NCI-H128 (cell line): ENCODE measurements at regions not wholly inside any gene's neighbourhood (a gene's known extent, or its start where the extent isn't known, plus 50 kb on each side); places are given as distances from the start of the nearest gene placed in this dataset.
"Not testable (repeated sequence)": the region's sequence is repeated elsewhere in the genome, so short reads cannot be mapped to it uniquely, and the experiment has no call there.

Experiments
- DNase-seq: peaks from one replicate; lab custom pipeline; 2025; ENCODE audit not compliant: unreplicated experiment; lab: John Stamatoyannopoulos, UW

DNA sequence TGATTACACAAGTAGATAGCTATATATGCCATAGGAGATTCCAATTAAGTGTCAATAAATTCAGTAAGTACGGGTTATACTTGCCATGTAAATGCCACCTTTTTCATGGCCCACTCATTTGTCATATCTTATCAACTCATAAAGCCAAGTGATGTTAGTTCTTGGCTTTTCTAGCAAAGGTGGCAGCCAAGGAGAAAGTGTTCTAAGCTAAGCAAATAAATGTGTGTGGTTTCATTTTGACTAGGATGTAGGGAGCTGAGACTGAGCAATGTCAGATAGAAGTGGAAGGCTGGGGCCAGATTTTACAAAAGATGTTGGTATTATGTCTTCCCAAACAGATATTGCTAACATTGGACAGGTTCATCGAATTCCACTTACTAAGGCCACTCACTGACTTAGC is 952.0 kb downstream of the SLC4A3 start:
- no peak for DNase-seq

DNA sequence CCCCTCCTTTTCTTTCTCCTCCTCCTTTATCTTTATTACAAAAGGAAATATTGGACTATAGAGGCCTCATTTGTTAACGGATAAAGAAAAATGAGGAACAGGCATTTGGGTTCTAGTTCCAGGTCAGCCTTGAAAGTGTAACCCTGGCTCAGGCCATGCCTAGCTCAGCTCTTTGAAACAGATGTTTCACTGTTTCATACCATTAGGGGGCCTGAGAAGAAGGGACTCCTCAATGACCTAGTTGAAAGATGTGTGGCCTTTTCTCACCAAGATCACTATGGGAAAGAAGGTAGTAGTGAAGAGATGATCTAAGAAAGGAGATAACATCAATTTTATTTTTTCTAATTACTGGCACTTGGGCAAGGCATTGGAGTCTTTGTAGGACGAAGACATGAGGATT is 952.7 kb downstream of the SLC4A3 start:
- DNase-seq = no peak

DNA sequence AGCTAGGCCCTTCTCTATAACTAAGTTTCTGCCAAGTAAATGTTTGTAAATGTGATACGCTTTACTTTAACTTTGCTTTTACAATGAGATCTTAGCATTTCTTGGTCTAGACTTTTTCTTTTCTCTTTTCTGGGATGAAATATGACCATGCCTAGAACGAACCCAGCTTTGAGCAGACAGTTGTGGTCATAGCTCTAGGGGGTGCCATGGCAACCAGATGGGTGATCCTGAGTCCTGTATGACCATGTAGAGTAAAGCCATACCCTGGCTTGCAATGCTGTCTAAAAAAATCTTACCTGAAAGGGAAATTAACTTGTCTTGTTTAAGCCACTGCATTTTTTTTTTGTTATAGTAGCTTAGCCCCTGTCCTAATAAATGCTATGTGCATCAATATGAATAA is 956.3 kb downstream of the SLC4A3 start:
- DNase-seq = no peak

DNA sequence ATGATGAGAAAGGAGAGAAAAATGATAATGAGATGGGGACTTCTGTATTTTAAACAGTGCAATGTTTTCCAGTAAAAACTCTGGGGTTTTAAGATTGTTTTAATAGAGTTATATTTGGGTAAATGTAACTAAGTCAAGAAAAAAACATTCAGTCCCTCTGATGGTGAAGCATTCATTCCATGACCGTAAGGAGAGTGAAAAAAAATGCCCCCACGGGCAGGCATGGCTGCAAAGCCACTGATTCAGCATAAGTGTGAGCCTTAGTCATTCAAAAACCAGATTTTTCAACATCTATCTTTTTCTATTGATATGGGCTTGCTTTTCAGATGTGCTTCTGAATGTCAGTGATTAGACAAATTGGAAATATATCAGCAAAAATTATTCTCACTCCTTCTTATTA is 957.8 kb downstream of the SLC4A3 start:
- no peak for DNase-seq

DNA sequence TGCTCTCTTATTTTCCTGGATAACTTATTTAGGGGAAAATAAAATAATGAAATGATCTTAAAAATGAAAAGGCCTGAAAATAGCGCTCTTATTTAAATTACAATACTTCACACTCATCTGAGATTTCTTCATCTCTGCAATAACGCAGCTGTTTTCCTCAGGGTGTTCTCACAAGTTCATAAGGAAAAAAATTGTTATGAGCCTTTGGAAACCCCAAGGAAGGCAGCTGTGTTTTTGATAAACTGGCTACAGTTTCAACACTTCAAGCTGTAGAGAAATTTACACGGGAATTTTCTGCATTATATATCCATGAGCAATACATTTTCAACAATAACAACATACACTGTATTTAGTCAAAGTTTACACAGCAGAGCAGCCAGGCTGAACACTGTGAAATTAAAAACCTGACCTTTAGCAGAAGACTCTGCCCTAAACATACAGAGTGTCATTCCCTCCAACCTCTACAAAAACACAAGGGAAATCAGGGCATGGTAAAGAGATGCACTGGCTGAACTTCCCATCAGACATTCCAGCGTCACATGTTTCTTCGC is 959.6 kb downstream of the SLC4A3 start:
- DNase-seq = no peak

DNA sequence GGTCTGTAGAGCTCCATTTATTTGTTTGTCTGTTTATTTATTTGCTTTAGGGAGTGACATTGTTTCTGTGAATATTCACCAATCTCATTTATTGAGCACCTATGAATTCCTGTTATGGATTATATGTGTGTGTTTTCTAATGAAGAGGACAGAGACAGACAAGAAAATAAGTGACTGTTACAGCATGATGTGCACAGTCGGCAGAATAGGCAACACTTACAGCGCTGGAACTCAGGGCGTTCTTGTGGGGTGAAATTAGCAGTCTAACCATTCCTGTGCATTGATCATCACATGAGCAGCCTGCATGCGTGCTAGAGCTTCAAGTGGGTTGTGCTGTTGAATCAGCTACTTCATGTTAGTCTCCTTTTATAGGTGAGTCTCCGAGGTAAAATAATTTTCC is 960.7 kb downstream of the SLC4A3 start:
- DNase-seq = no peak

DNA sequence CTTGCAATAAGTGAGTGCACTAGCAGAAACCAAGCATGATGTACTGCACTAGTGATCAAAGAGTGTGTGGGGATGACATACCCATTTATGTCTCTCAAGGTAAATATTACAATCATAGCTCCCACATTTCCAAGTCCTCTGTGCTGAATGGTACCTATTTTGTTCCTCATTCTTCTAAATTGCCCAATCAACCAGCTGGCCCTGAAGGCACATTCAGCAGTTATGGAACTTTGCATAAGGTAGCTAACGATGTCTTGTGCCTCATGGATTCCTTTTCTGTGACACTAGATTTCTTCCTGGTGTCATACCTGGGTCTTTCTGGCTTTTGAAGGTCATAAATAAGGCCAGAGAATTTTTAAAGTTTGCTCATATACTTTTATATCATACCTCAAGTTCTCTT is 963.0 kb downstream of the SLC4A3 start:
- no peak for DNase-seq

DNA sequence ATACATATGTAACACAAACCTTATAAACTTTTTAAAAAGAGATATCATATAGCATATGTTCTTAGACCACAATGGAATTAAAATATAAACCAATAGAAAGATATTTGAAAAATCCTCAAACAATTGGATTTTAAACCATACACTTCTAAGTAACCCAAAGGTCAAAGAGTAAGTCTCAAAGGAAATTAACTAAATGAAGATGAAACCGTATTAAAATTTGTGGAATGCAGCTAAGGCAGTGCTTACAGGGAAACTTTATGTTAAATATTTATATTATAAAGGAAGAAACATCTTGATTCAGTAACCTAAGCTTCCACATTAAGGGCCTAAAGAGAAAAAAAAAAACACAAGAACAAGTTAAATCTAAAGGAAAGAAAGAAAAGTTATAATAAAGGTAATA is 966.1 kb downstream of the SLC4A3 start:
- DNase-seq = no peak

DNA sequence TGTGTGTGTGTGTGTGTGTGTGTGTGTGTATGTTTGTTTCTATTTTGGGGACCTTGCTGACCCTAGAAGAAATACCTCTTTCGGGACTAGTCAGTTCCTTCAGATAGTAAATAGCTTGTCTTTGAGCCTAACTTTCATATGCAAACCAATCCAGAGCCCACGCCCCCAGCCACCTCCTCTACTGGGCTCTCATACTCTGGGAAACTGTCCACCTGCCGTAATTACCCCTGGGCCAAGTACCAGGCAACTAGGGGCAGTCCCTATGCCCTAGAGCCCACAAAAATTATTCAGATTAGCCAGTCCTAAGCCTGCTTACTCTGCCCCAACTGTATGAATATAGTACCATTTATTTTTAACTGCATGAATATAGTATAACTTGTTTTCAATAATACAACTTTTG is 970.4 kb downstream of the EPHA4 start:
- no peak for DNase-seq

DNA sequence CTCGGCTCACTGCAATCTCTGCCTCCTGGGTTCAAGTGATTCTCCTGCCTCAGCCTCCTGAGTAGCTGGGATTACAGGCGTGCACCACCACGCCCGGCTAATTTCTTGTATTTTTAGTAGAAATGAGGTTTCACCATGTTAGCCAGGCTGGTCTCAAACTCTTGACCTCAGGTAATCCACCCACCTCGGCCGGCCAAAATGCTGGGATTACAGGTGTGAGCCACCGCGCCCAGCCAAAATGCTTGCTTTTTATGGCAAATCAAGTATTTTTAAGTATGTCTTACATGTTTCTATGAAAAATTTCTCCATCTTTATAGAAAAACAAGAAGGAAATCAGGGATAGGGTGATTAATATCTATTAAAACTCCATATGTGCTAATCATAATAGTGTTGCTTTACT is 959.1 kb downstream of the EPHA4 start:
- not testable (repeated sequence) for DNase-seq

DNA sequence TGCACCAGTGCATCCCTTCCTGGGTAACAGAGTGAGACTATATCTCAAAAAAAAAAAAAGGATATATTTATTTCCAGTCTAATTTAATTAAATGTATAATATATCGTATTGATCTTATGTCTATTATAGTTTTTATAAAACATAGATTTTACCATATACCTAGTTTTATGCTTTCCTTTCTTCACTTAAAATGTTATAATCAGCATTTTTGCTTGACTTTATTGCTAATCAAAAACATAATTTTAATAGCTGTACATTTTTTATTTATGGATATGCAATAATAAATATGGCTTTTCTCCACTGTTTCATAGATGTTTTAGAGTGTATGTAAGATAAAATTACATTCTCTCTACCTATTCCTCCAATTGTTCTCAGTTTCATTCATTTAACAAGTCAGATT is 958.0 kb downstream of the EPHA4 start:
- DNase-seq = no peak

DNA sequence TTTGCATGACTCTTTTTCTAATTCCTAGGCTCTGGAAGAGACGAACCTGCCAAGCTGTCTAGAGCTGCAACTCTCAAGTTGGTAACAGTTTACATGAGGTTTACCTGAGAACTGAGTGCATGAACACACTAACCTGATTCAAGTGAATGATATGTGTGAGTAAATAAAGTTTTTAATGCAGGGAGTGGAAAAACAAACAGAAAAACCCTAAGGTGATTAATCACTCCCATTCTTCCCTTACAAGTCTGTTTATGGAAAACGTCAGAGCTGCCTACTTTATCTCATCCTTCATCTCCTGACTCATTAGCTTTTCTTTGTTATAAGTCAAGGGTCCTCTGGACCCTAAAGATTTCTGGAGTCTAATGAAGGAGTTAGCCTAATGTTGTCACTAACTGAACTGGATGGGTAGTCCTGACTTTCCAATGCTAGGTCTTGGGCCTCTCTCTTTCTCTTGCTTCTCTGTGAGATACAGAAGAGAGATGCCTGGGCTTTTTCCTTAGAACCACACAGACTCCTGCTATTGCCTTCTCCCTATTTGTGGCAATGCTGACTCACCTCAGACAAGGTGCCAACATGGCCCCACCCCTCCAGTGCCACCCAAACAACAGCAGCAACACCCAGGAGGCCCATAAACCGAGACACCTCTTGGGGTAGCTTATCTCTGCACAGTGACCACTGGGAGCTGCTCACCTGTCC is 952.4 kb downstream of the EPHA4 start:
- DNase-seq = no peak

DNA sequence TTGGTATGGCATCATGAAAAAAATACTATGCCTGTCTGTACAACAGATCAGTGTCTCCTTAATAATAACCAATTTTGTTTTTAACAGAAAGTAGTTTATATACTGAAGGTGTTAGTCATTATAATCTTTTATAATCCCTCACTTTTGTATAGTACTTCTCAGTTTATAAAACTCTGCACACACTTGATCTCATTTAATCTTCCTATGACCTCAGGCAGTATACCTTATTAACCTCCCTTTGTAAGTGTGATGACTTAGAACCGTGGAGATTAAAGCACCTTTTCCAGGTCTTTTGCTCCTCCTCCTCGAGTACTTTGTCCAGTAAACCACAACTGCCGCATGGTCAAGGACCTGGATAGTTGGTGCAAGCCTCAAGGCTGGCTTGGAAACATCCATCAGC is 945.5 kb downstream of the EPHA4 start:
- no peak for DNase-seq

DNA sequence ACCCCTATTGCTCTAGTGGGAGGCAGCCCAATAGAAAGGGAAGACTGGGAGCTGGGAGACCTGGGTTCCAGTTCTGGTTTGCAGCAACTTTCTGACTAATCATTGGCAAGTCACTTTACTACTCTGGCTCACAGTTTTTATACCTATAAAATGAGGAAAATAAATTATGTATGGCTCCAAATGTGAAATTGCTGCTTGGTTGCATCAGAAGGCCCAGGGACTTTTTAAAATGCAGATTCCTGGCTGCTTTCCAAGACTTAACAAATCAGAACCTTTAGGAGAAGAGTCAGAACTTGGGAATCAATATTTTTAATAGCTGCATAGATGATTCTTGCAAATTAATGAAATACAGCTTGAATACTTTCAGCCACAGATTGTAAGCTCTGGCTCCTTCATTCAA is 943.9 kb downstream of the EPHA4 start:
- no peak for DNase-seq

DNA sequence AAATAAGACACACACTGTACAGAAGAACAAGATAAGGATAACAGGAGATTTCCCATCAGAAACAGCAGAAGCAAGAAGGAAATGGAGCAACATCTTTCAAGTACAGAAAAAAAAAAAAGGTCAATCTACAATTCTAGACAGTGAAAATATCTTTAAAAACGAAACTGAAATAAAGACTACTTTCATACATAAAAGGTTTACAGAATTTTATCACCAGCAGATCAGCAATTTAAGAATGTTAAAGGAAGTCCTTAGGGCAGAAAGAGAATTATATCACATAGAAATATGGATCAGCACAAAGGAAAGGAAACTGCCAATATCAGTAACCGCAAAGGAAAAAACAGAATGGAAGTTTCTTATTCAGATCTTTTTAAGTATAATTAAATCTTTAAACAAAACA is 931.0 kb downstream of the EPHA4 start:
- no peak for DNase-seq

DNA sequence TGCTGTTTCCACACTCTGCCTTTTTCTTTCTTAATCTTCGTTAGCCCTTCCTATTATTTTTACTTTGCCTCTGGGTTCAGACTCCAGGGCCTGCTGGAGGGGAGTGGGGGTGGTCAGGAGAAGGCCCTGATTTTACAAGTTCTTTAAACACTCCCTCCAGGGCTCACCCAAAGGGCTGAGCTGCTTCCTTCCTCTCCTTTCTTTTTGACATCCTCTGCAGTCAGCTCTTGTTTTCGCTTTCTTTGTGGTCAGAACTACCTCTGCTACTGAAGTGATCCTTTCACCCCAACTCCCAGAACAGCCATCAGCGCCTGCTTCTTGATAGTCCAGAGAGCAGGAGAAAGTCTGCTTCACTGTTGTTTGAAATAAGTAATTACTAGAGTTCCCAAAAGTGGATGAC is 925.7 kb downstream of the EPHA4 start:
- DNase-seq = no peak

DNA sequence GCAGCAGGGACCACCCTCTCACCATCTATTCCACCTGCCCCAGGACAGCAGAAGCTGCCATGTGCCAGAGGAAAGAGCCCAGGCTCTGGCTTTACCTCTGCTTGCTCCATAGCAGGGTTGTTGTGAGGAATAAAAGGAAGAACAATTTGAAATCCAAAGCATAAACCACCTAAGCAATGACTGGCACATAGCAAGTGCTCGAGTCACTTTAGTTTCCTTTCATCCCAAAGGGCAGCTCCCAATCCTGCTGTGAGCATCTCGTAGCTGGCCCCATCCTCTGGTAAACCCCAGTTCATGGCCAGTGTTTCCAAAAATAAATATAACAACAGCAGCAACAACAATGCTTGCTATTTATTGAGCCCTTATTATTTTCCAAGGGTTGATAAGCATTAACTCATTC is 923.5 kb downstream of the EPHA4 start:
- no peak for DNase-seq

DNA sequence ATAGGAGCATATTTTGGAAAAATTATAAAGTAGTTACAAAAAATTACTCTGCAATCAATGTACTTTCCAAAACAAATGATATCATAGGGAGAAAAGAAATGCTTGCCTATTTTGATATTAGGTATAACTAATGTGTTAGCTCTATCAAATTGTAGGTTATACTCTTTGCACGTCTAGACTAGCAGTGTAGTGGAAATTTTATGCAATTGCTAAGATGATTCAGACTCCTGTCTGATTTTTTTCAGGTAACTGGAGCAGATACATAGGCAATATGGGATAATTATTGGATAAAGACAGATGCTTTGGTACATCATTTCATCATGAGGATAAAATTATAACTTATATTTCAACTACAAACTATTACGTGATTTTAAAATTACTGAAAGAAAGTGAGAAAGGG is 918.3 kb downstream of the EPHA4 start:
- no peak for DNase-seq

DNA sequence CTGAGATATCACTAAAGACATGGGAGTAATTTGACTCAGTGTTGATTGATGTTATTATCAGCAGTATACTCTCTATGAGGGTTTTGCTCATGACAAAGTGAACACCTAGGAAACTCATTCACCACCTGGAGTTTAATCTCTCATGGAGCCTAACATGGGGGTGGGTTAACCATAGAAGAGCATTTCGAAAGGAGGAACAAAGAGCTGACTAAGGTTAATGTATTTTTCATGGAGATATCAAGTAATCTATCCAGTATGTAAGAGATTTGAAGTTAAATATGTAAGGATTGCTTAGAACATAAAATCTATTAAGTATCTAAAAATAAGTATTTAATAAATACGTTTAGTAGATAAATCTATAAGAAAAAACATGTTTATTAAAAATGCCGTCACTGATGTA is 917.8 kb downstream of the EPHA4 start:
- no peak for DNase-seq

DNA sequence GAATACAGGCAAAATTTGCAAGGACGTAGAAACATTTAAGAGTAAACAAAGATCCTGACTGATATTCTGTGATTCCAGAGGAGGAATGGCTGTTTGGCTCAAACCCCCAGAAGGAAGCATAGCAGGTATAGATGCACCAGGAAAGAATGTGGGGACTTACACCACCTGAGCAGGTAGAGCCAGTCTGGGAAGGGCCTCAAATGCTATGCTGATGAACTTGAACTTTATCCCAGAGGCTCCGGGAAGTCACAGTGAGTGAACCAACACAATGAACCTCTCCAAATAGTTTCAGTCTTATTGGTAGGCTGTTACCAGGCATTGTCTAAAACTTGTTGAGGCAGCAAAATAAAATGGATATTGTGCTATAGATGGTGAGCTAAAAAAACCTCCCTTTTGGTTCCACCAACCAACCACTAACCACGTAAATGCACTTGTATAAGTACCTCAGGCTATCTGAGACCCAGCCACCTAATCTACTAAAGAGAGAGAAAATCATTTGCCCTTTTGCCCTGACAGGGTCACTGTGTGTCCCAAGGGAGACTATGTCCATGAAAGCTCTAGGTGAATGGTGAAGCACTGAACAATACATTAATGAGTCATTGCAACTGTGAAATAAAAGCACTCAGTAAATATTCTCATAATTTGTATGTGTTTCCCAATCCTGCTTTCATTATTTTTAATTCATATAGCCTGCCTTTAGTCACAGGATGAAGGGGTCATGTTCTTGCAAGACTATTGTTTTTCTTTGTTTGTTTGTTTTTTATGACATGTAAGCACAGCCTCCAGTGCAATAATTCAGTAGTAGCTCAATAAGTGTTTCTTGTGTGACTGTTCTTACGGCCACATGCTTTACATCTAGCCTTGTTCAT is 911.6 kb downstream of the EPHA4 start:
- DNase-seq = no peak

DNA sequence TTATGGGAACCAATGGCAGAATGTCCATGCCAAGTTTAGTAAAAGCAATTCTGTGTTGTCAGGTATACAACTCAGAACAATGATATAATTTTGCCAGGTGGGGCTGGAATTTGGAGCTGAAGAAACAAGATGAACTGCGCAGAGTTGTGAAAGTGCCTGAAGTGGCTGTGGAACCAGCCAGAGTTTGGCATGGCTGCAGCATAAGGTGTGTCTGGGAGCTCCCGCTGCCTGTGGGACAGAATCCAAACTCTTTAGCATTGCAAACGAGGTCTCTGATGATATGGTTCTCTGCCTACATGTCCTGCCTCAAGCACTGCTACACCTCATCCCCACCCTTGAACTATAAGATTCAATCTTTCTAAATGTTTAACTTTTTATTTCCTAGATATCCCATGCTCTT is 909.7 kb downstream of the EPHA4 start:
- no peak for DNase-seq

DNA sequence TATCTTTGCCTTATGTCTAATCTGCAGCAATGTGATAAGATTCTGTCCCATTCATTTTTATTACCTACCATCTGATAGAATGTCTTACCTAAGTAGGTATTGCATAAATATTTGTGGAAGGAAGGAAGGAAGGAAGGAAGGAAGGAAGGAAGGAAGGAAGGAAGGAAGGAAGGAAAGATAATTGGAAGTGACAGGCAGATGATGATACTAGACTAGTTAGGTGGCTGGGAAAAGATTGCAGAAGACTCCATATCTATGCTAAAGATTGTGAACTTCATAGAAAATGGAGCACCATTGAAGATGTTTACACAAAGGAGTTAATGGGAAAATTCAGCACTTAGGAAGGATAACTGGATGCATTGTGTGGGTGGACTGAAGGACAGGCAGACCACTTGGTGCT is 909.0 kb downstream of the EPHA4 start:
- no peak for DNase-seq
